T-helper 1 cell treated with Interleukin-12 subunit alpha and Interleukin-12 subunit beta and Interleukin-4 antibody, amounts not matched to agents 30 μg/mL and 1 μg/mL, for 36 hours (primary cell): ENCODE measurements at regions not wholly inside any gene's neighbourhood (a gene's known extent, or its start where the extent isn't known, plus 50 kb on each side); places are given as distances from the start of the nearest gene placed in this dataset.

Source experiments
- H3K27ac Mint-ChIP-seq: one replicate; pipeline ENCODE4 v1.8.0; 2021; ENCODE audit warnings: mild to moderate bottlenecking, mixed read lengths
- H3K27me3 Mint-ChIP-seq: one replicate; pipeline ENCODE4 v1.8.0; 2021; ENCODE audit warnings: low read depth, mixed read lengths
- H3K36me3 Mint-ChIP-seq: one replicate; pipeline ENCODE4 v1.8.0; 2021; ENCODE audit warnings: low read depth, mixed read lengths
- H3K4me1 Mint-ChIP-seq: one replicate; pipeline ENCODE4 v1.8.0; 2021; ENCODE audit warnings: low read depth, mixed read lengths
- H3K4me3 Mint-ChIP-seq: one replicate; pipeline ENCODE4 v1.8.0; 2021; ENCODE audit warnings: mild to moderate bottlenecking, moderate library complexity, mixed read lengths
- H3K9me3 Mint-ChIP-seq: one replicate; pipeline ENCODE4 v1.8.0; 2021; ENCODE audit warnings: mixed read lengths

- no peak overlapping the region for H3K27ac Mint-ChIP-seq
- H3K9me3 Mint-ChIP-seq: no peaks in the 10 kb centered on the region
- H3K4me1 Mint-ChIP-seq: peaks cover 5% of the 10 kb centered on the region
- no peaks in the 10 kb centered on the region for H3K27me3 Mint-ChIP-seq
- H3K4me3 Mint-ChIP-seq: no peak overlapping the region
- no peaks in the 10 kb centered on the region for H3K36me3 Mint-ChIP-seq
These were observed 256.2 kb upstream of the FERD3L start for GRCh38 chr7:19401461-19401860.

GRCh38 chr7:19400758-19401254 is 255.6 kb upstream of the FERD3L start:
- peaks cover 4% of the 10 kb centered on the region for H3K4me1 Mint-ChIP-seq
- H3K9me3 Mint-ChIP-seq: no peaks in the 10 kb centered on the region
- no peaks in the 10 kb centered on the region for H3K36me3 Mint-ChIP-seq
- no peak overlapping the region for H3K27ac Mint-ChIP-seq
- H3K4me3 Mint-ChIP-seq: no peak overlapping the region
- H3K27me3 Mint-ChIP-seq: no peaks in the 10 kb centered on the region

GRCh38 chr7:19397911-19398310 is 252.7 kb upstream of the FERD3L start:
- no peak overlapping the region for H3K4me3 Mint-ChIP-seq

GRCh38 chr7:19392246-19392645 is 247.0 kb upstream of the FERD3L start:
- Mint-ChIP-seq H3K27ac (no peak overlapping the region), H3K27me3 (no peaks in the 10 kb centered on the region), H3K36me3 (no peaks in the 10 kb centered on the region), H3K9me3 (no peaks in the 10 kb centered on the region), H3K4me3 (no peak overlapping the region), H3K4me1 (no peaks in the 10 kb centered on the region)

More at GRCh38 chr7:19397911-19398310, 252.7 kb upstream of the FERD3L start:
- Mint-ChIP-seq H3K9me3 (no peaks in the 10 kb centered on the region), H3K36me3 (no peaks in the 10 kb centered on the region), H3K27me3 (no peaks in the 10 kb centered on the region), H3K4me1 (no peaks in the 10 kb centered on the region), H3K27ac (no peak overlapping the region)

- Mint-ChIP-seq H3K4me1 (no peaks in the 10 kb centered on the region), H3K27ac (no peak overlapping the region), H3K36me3 (no peaks in the 10 kb centered on the region), H3K9me3 (no peaks in the 10 kb centered on the region), H3K27me3 (no peaks in the 10 kb centered on the region), H3K4me3 (no peak overlapping the region)
These were observed 245.6 kb upstream of the FERD3L start for GRCh38 chr7:19390795-19391194.

GRCh38 chr7:19381321-19381720 is 236.1 kb upstream of the FERD3L start:
- Mint-ChIP-seq H3K4me3 (no peak overlapping the region), H3K4me1 (no peaks in the 10 kb centered on the region), H3K27me3 (no peaks in the 10 kb centered on the region), H3K9me3 (no peaks in the 10 kb centered on the region), H3K27ac (no peak overlapping the region), H3K36me3 (no peaks in the 10 kb centered on the region)

GRCh38 chr7:19378345-19378714 is 233.1 kb upstream of the FERD3L start:
- Mint-ChIP-seq H3K36me3 (no peaks in the 10 kb centered on the region), H3K4me3 (no peak overlapping the region), H3K4me1 (no peaks in the 10 kb centered on the region), H3K27ac (no peak overlapping the region), H3K9me3 (no peaks in the 10 kb centered on the region), H3K27me3 (no peaks in the 10 kb centered on the region)

GRCh38 chr7:19377611-19378344 is 232.6 kb upstream of the FERD3L start:
- no peak overlapping the region for H3K27ac Mint-ChIP-seq
- no peaks in the 10 kb centered on the region for H3K4me1 Mint-ChIP-seq
- H3K9me3 Mint-ChIP-seq: no peaks in the 10 kb centered on the region
- no peaks in the 10 kb centered on the region for H3K36me3 Mint-ChIP-seq
- H3K4me3 Mint-ChIP-seq: no peak overlapping the region
- H3K27me3 Mint-ChIP-seq: no peaks in the 10 kb centered on the region

GRCh38 chr7:19376538-19376937 is 231.3 kb upstream of the FERD3L start:
- Mint-ChIP-seq H3K27me3 (no peaks in the 10 kb centered on the region), H3K36me3 (no peaks in the 10 kb centered on the region), H3K27ac (no peak overlapping the region), H3K4me1 (no peaks in the 10 kb centered on the region), H3K4me3 (no peak overlapping the region), H3K9me3 (no peaks in the 10 kb centered on the region)

- H3K4me1 Mint-ChIP-seq: no peaks in the 10 kb centered on the region
- no peaks in the 10 kb centered on the region for H3K9me3 Mint-ChIP-seq
- no peak overlapping the region for H3K4me3 Mint-ChIP-seq
- no peak overlapping the region for H3K27ac Mint-ChIP-seq
- no peaks in the 10 kb centered on the region for H3K36me3 Mint-ChIP-seq
- no peaks in the 10 kb centered on the region for H3K27me3 Mint-ChIP-seq
These were observed 230.8 kb upstream of the FERD3L start for GRCh38 chr7:19375976-19376375.

- Mint-ChIP-seq H3K4me3 (no peak overlapping the region), H3K4me1 (no peaks in the 10 kb centered on the region), H3K27ac (no peak overlapping the region), H3K9me3 (no peaks in the 10 kb centered on the region), H3K27me3 (no peaks in the 10 kb centered on the region), H3K36me3 (no peaks in the 10 kb centered on the region)
These were observed 228.1 kb upstream of the FERD3L start for GRCh38 chr7:19373334-19373733.

GRCh38 chr7:19369806-19370205 is 224.6 kb upstream of the FERD3L start:
- H3K9me3 Mint-ChIP-seq: no peaks in the 10 kb centered on the region
- H3K27me3 Mint-ChIP-seq: no peaks in the 10 kb centered on the region
- no peak overlapping the region for H3K4me3 Mint-ChIP-seq
- no peak overlapping the region for H3K27ac Mint-ChIP-seq
- H3K4me1 Mint-ChIP-seq: no peaks in the 10 kb centered on the region
- H3K36me3 Mint-ChIP-seq: no peaks in the 10 kb centered on the region

- Mint-ChIP-seq H3K4me1 (no peaks in the 10 kb centered on the region), H3K27ac (no peak overlapping the region), H3K36me3 (no peaks in the 10 kb centered on the region), H3K27me3 (no peaks in the 10 kb centered on the region), H3K9me3 (no peaks in the 10 kb centered on the region), H3K4me3 (no peak overlapping the region)
These were observed 224.0 kb upstream of the FERD3L start for GRCh38 chr7:19369182-19369581.

- H3K36me3 Mint-ChIP-seq: no peaks in the 10 kb centered on the region
- no peaks in the 10 kb centered on the region for H3K9me3 Mint-ChIP-seq
- H3K27me3 Mint-ChIP-seq: no peaks in the 10 kb centered on the region
- no peaks in the 10 kb centered on the region for H3K4me1 Mint-ChIP-seq
- no peak overlapping the region for H3K4me3 Mint-ChIP-seq
- no peak overlapping the region for H3K27ac Mint-ChIP-seq
These were observed 223.3 kb upstream of the FERD3L start for GRCh38 chr7:19368491-19368925.

GRCh38 chr7:19364950-19365349 is 219.7 kb upstream of the FERD3L start:
- Mint-ChIP-seq H3K4me3 (no peak overlapping the region), H3K9me3 (no peaks in the 10 kb centered on the region), H3K36me3 (no peaks in the 10 kb centered on the region), H3K27ac (no peak overlapping the region), H3K27me3 (no peaks in the 10 kb centered on the region), H3K4me1 (no peaks in the 10 kb centered on the region)
